Upper lobe of right lung (tissue), 1 donor: ENCODE measurements at regions not wholly inside any gene's neighbourhood (a gene's known extent, or its start where the extent isn't known, plus 50 kb on each side); places are given as distances from the start of the nearest gene placed in this dataset.

Source experiments
- ATAC-seq: fragments of 200-7000 bp; cut with Tn5 transposase; one replicate; pipeline ENCODE4 v1.9.1; 2020; ENCODE audit warnings: mild to moderate bottlenecking, moderate library complexity
- DNase-seq: peaks from one replicate; pipeline ENCODE4 v3.0.0-alpha.2; 2020
- H3K27ac ChIP-seq: fragments of 200-600 bp; one replicate; pipeline ENCODE4 v1.8.0; 2022
- H3K27me3 ChIP-seq: fragments of 200-600 bp; one replicate; pipeline ENCODE4 v1.8.0; 2022; ENCODE audit warnings: mild to moderate bottlenecking
- H3K36me3 ChIP-seq: fragments of 200-600 bp; one replicate; pipeline ENCODE4 v1.8.0; 2022
- H3K4me1 ChIP-seq: fragments of 200-600 bp; one replicate; pipeline ENCODE4 v1.8.0; 2022
- H3K4me3 ChIP-seq: fragments of 200-600 bp; one replicate; pipeline ENCODE4 v1.8.0; 2022; ENCODE audit warnings: mild to moderate bottlenecking
- H3K9me3 ChIP-seq: fragments of 200-600 bp; one replicate; pipeline ENCODE4 v1.8.0; 2022
- CTCF ChIP-seq: fragments of 200-600 bp; IDR thresholded peaks from one replicate; pipeline ENCODE4 v1.8.0; 2022; ENCODE audit warnings: antibody characterized with exemption
- intact Hi-C: fragments of 100-400 bp; cut with DNase I; formaldehyde crosslinking; loops from one replicate; pipeline ENCODE4 v1.11.0; 2022
- donor health status: DM: no; HTN: yes; CAD: no; lungs with severe emphysema.

- no peak for DNase-seq
- H3K36me3 ChIP-seq = no peaks in the 10 kb centered on the region
- H3K4me1 ChIP-seq = no peaks in the 10 kb centered on the region
- no peak for ATAC-seq
- no peaks in the 10 kb centered on the region for H3K9me3 ChIP-seq
- intact Hi-C loops = no loop called here
- no peak overlapping the region for H3K4me3 ChIP-seq
- no peak overlapping the region for H3K27ac ChIP-seq
- no peak for TF ChIP-seq CTCF
- no peaks in the 10 kb centered on the region for H3K27me3 ChIP-seq
Observed at GRCh38 chr5:124462751-124463150, 283.7 kb downstream of the ZNF608 start.

- no peaks in the 10 kb centered on the region for H3K36me3 ChIP-seq
- DNase-seq (no peak), ATAC-seq (no peak)
- intact Hi-C loops = no loop called here
- H3K9me3 ChIP-seq = no peaks in the 10 kb centered on the region
- TF ChIP-seq CTCF = no peak
- no peaks in the 10 kb centered on the region for H3K27me3 ChIP-seq
- H3K4me3 ChIP-seq = no peak overlapping the region
- H3K4me1 ChIP-seq = no peaks in the 10 kb centered on the region
- H3K27ac ChIP-seq = no peak overlapping the region
Observed at GRCh38 chr5:124461941-124462340, 284.5 kb downstream of the ZNF608 start.

- intact Hi-C loops = no loop called here
- Histone ChIP-seq H3K27me3 (no peaks in the 10 kb centered on the region), H3K4me1 (no peaks in the 10 kb centered on the region), H3K4me3 (no peak overlapping the region), H3K36me3 (no peaks in the 10 kb centered on the region), H3K9me3 (no peaks in the 10 kb centered on the region), H3K27ac (no peak overlapping the region)
- TF ChIP-seq CTCF = no peak
- ATAC-seq (no peak), DNase-seq (no peak)
Observed at GRCh38 chr5:124461157-124461556, 285.3 kb downstream of the ZNF608 start.

GRCh38 chr5:124460642-124461041 lies 285.8 kb downstream of the ZNF608 start:
- Histone ChIP-seq H3K36me3 (no peaks in the 10 kb centered on the region), H3K4me1 (no peaks in the 10 kb centered on the region), H3K9me3 (no peaks in the 10 kb centered on the region), H3K4me3 (no peak overlapping the region), H3K27ac (no peak overlapping the region), H3K27me3 (no peaks in the 10 kb centered on the region)
- TF ChIP-seq CTCF = no peak
- DNase-seq (no peak), ATAC-seq (no peak)
- intact Hi-C loops = no loop called here

GRCh38 chr5:124459984-124460383 lies 286.5 kb downstream of the ZNF608 start:
- Histone ChIP-seq H3K36me3 (no peaks in the 10 kb centered on the region), H3K9me3 (no peaks in the 10 kb centered on the region), H3K4me1 (no peaks in the 10 kb centered on the region), H3K4me3 (no peak overlapping the region), H3K27me3 (no peaks in the 10 kb centered on the region), H3K27ac (no peak overlapping the region)
- no peak for DNase-seq
- no peak for TF ChIP-seq CTCF
- ATAC-seq = no peak
- intact Hi-C loops = no loop called here

GRCh38 chr5:124457901-124458300 lies 288.5 kb downstream of the ZNF608 start:
- H3K36me3 ChIP-seq = no peaks in the 10 kb centered on the region
- H3K9me3 ChIP-seq = no peaks in the 10 kb centered on the region
- TF ChIP-seq CTCF = no peak
- no peaks in the 10 kb centered on the region for H3K4me1 ChIP-seq
- H3K27ac ChIP-seq = no peak overlapping the region
- DNase-seq (no peak), ATAC-seq (no peak)
- H3K27me3 ChIP-seq = no peaks in the 10 kb centered on the region
- H3K4me3 ChIP-seq = no peak overlapping the region
- intact Hi-C loops = no loop called here
